ENCODE measurements at regions not wholly inside any gene's neighbourhood (a gene's known extent, or its start where the extent isn't known, plus 50 kb on each side); places are given as distances from the start of the nearest gene placed in this dataset.

DNA sequence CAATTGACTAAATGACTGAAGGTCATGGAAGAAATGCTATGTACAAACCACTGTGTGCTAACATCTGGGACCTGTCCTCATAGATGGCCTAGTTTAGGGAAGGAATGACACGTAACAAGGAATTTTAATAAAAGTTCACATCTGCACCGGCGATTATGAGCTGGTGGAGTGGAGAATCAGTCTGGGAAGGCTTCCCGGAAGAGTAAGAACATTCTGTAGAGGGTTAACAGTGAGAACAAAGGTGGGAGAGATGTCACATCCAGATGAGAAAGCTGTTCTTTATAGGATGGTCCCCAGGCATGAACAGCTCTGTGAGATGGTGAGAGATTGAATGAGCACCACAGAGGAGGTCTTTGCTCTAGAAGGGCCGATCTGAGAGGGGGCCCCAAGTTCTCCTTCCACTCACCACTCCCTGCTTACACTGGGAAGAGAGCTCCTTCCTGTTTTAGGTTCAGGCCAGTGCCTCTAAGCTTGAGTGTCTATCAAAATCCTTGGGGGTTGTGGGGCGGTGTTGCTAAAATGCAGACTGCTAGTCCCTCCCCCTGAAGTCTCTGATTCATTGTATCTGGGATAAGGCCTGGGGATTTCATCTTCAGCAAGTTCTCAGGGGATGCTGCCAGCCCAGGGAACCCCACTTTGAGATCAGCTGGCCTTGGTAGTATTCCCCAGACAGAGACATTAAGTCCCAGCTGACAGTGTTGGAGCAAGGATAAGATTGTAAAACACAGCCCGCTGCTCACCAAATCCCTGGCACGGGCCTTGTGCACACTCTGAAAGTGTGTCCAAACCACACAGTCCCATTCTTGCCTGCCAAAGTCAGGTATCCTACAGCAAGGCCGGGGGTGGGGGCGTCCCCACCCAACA, 294.7 kb upstream of the MAF start:
- Histone ChIP-seq H3K4me1 (ENCODE audit: control insufficient read depth, extremely low read depth, insufficient read depth, low read length) (no peaks in the 10 kb centered on the region), H4K20me1 (replicated peaks; ENCODE audit: control insufficient read depth, extremely low read depth, insufficient read depth, low read length) (no peaks in the 10 kb centered on the region), H3K79me2 (ENCODE audit: control insufficient read depth, insufficient read depth, low read length) (no peaks in the 10 kb centered on the region), H3K4me2 (ENCODE audit: insufficient read depth, low read length) (no peak overlapping the region), H3K9me1 (replicated peaks; ENCODE audit: control insufficient read depth, extremely low read depth, insufficient read depth, low read length) (no peaks in the 10 kb centered on the region), H3K9me3 (replicated peaks; ENCODE audit: control insufficient read depth, insufficient read depth, low read length) (no peaks in the 10 kb centered on the region), H3K9ac (replicated peaks; ENCODE audit: extremely low read depth, insufficient read depth, low read length) (no peak overlapping the region), H3K27me3 (ENCODE audit: control insufficient read depth in 2 of 2, insufficient read depth in 2 of 2, low read length in 2 of 2) (no peaks in the 10 kb centered on the region), H2AFZ (ENCODE audit: low read depth, low read length) (no peak overlapping the region), H3K27ac (ENCODE audit: insufficient read depth, low read depth, low read length) (no peak overlapping the region), H3K4me3 (replicated peaks in 1 of 3; ENCODE audit: insufficient read depth in 1 of 3, low read depth in 1 of 3, low read length in 3 of 3) (no peak overlapping the region), H3K36me3 (ENCODE audit: control insufficient read depth in 2 of 2, extremely low read depth in 1 of 2, insufficient read depth in 2 of 2, low read length in 2 of 2) (no peaks in the 10 kb centered on the region)
- FAIRE-seq: no peak
- dilution Hi-C loops (cut with MboI; ENCODE audit: extremely low pct_ligation_motif_present, low sequenced_read_pairs) (no loop called here), intact Hi-C loops (cut with micrococcal nuclease) (no loop called here)
- ChIA-PET POLR2A (no interaction called here), CTCF (no interaction called here)
- BruUV-seq (replicated peaks): no TSS peak
- TF ChIP-seq POLR2AphosphoS5 (IDR thresholded peaks at IDR 0.05; ENCODE audit: insufficient read depth, low read depth, low read length) (no peak), POLR2A (IDR thresholded peaks at IDR 0.05; ENCODE audit: low read depth, low read length) (no peak), GATA2 (IDR thresholded peaks at IDR 0.05; ENCODE audit: insufficient read depth, insufficient read length, low read depth, low read length) (no peak), JUN (IDR thresholded peaks at IDR 0.05; ENCODE audit: borderline replicate concordance, insufficient read depth, insufficient read length, low read depth) (no peak), EZH2 (IDR thresholded peaks at IDR 0.05; ENCODE audit: borderline replicate concordance, low read depth, low read length, severe bottlenecking) (no peak), FOS (IDR thresholded peaks at IDR 0.05; ENCODE audit: borderline replicate concordance, insufficient read depth, low read length) (no peak), MYC (IDR thresholded peaks at IDR 0.05; ENCODE audit: low read depth, low read length) (no peak)
- TF ChIP-seq, protein P1, sequence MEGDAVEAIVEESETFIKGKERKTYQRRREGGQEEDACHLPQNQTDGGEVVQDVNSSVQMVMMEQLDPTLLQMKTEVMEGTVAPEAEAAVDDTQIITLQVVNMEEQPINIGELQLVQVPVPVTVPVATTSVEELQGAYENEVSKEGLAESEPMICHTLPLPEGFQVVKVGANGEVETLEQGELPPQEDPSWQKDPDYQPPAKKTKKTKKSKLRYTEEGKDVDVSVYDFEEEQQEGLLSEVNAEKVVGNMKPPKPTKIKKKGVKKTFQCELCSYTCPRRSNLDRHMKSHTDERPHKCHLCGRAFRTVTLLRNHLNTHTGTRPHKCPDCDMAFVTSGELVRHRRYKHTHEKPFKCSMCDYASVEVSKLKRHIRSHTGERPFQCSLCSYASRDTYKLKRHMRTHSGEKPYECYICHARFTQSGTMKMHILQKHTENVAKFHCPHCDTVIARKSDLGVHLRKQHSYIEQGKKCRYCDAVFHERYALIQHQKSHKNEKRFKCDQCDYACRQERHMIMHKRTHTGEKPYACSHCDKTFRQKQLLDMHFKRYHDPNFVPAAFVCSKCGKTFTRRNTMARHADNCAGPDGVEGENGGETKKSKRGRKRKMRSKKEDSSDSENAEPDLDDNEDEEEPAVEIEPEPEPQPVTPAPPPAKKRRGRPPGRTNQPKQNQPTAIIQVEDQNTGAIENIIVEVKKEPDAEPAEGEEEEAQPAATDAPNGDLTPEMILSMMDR (IDR thresholded peaks at IDR 0.05; ENCODE audit: extremely low read depth in 1 of 2, insufficient read depth in 1 of 2, low read depth in 1 of 2, low read length in 2 of 2): no peak
- TF ChIP-seq, protein P2, sequence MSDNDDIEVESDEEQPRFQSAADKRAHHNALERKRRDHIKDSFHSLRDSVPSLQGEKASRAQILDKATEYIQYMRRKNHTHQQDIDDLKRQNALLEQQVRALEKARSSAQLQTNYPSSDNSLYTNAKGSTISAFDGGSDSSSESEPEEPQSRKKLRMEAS (IDR thresholded peaks at IDR 0.05; ENCODE audit: insufficient read depth, insufficient read length): no peak
- DNase-seq (ENCODE audit: low read depth, low spot score): no peak

Measured in endothelial cell of umbilical vein (primary cell).